IMR-90 (cell line): ENCODE measurements at regions not wholly inside any gene's neighbourhood (a gene's known extent, or its start where the extent isn't known, plus 50 kb on each side); places are given as distances from the start of the nearest gene placed in this dataset.

ENCODE experiments used
- ATAC-seq: fragments of 200-7000 bp; cut with Tn5 transposase; 2 replicates; pipeline ENCODE4 v1.9.1; 2020; ENCODE audit warnings: low read depth, mild to moderate bottlenecking, moderate library complexity
- BruUV-seq: library from RNA; stranded (reverse); fragments of 400-500 nt; replicated peaks from 2 replicates; lab custom pipeline; 2021; lab: Mats Ljungman, UMichigan
- CTCF ChIA-PET: fragments of 300-600 bp; formaldehyde crosslinking; extraction: SDS; loops from one replicate; lab custom pipeline; 2021; ENCODE audit warnings: antibody characterized with exemption; lab: Yijun Ruan, JAX
- POLR2A ChIA-PET: fragments of 300-600 bp; sonication (Branson Sonifier 250); formaldehyde crosslinking; loops from one replicate; lab custom pipeline; 2022; ENCODE audit warnings: antibody characterized with exemption; ENCODE audit not compliant: unreplicated experiment; lab: Charles Lee
- DNase-seq: peaks from one replicate; pipeline ENCODE4 v3.0.0; 2013
- H2AFZ ChIP-seq: replicated peaks from 2 replicates; pipeline ENCODE3; 2013; ENCODE audit warnings: low read length, mild to moderate bottlenecking; ENCODE audit not compliant: poor library complexity
- H2AK5ac ChIP-seq: 2 replicates; pipeline ENCODE4 v1.6.1; 2013; ENCODE audit warnings: low read depth, low read length, inconsistent platforms
- H2AK9ac ChIP-seq: replicated peaks from 2 replicates; pipeline ENCODE3; 2013; ENCODE audit warnings: mild to moderate bottlenecking, low read depth, low read length, moderate library complexity; ENCODE audit not compliant: poor library complexity
- H2BK120ac ChIP-seq: 2 replicates; pipeline ENCODE4 v1.6.1; 2013; ENCODE audit warnings: low read depth, low read length, inconsistent platforms
- H2BK15ac ChIP-seq: 3 replicates; pipeline ENCODE4 v1.6.1; 2013; ENCODE audit warnings: low read depth, low read length, inconsistent platforms
- H2BK20ac ChIP-seq: 2 replicates; pipeline ENCODE4 v1.6.1; 2013; ENCODE audit warnings: low read depth, mild to moderate bottlenecking, inconsistent platforms, low read length, moderate library complexity
- H2BK5ac ChIP-seq: 2 replicates; pipeline ENCODE4 v1.6.1; 2013; ENCODE audit warnings: mild to moderate bottlenecking, low read depth, low read length, inconsistent platforms; ENCODE audit not compliant: poor library complexity, severe bottlenecking
- H3K14ac ChIP-seq: replicated peaks from 2 replicates; pipeline ENCODE4 v1.6.1; 2013; ENCODE audit warnings: low read depth, low read length, inconsistent platforms
- H3K18ac ChIP-seq: 2 replicates; pipeline ENCODE4 v1.6.1; 2013; ENCODE audit warnings: low read depth, low read length, control low read depth
- H3K23ac ChIP-seq: 2 replicates; pipeline ENCODE4 v1.6.1; 2013; ENCODE audit warnings: low read depth, low read length, inconsistent platforms
- H3K27ac ChIP-seq: 2 replicates; pipeline ENCODE4 v1.5.1; 2013; ENCODE audit warnings: mild to moderate bottlenecking, control low read depth, low read length; ENCODE audit not compliant: insufficient read depth
- H3K27me3 ChIP-seq: 2 replicates; pipeline ENCODE4 v1.6.1; 2013; ENCODE audit warnings: low read length; ENCODE audit not compliant: control insufficient read depth, insufficient read depth
- H3K36me3 ChIP-seq: 2 replicates; pipeline ENCODE4 v1.6.1; 2013; ENCODE audit warnings: low read length, mixed read lengths; ENCODE audit not compliant: control insufficient read depth, insufficient read depth
- H3K4ac ChIP-seq: 2 replicates; pipeline ENCODE4 v1.6.1; 2013; ENCODE audit warnings: low read depth, low read length, inconsistent platforms
- H3K4me1 ChIP-seq: 2 replicates; pipeline ENCODE4 v1.6.1; 2013; ENCODE audit warnings: low read length, mixed read lengths; ENCODE audit not compliant: control insufficient read depth, insufficient read depth
- H3K4me2 ChIP-seq: 2 replicates; pipeline ENCODE4 v1.6.1; 2013; ENCODE audit warnings: low read depth, mild to moderate bottlenecking, control low read depth, low read length, moderate library complexity
- H3K4me3 ChIP-seq: 2 replicates; pipeline ENCODE4 v1.5.1; 2013; ENCODE audit warnings: low read depth, mild to moderate bottlenecking, control low read depth, low read length, moderate library complexity; ENCODE audit not compliant: insufficient read depth
- H3K56ac ChIP-seq: 2 replicates; pipeline ENCODE4 v1.6.1; 2013; ENCODE audit warnings: low read length, inconsistent platforms; ENCODE audit not compliant: insufficient read depth; ENCODE audit errors: extremely low read depth
- H3K79me1 ChIP-seq, 2 experiments: 2 replicates each; pipeline ENCODE4 v1.6.1; 2013; ENCODE audit warnings: low read length in 2 of 2, inconsistent platforms in 1 of 2, low read depth in 1 of 2
- H3K9ac ChIP-seq: 2 replicates; pipeline ENCODE4 v1.6.1; 2013; ENCODE audit warnings: low read depth, low read length, control low read depth
- H3K9me1 ChIP-seq: 2 replicates; pipeline ENCODE4 v1.6.1; 2013; ENCODE audit warnings: low read length, inconsistent platforms; ENCODE audit not compliant: insufficient read depth
- H3K9me3 ChIP-seq: 2 replicates; pipeline ENCODE4 v1.6.1; 2013; ENCODE audit warnings: low read length; ENCODE audit not compliant: control insufficient read depth, insufficient read depth
- H4K20me1 ChIP-seq: 2 replicates; pipeline ENCODE4 v1.6.1; 2013; ENCODE audit warnings: low read length, inconsistent platforms; ENCODE audit not compliant: insufficient read depth
- H4K5ac ChIP-seq: 2 replicates; pipeline ENCODE4 v1.6.1; 2013; ENCODE audit warnings: mild to moderate bottlenecking, low read depth, low read length, control low read depth
- H4K8ac ChIP-seq, 2 experiments: 2 replicates each; pipeline ENCODE4 v1.6.1; 2013; ENCODE audit warnings: low read depth in 2 of 2, low read length in 2 of 2, control low read depth in 1 of 2, inconsistent platforms in 1 of 2
- H4K91ac ChIP-seq: 2 replicates; pipeline ENCODE4 v1.6.1; 2013; ENCODE audit warnings: low read depth, low read length, inconsistent platforms; ENCODE audit not compliant: insufficient read depth
- BHLHE40 ChIP-seq: fragments of 150-350 bp; IDR thresholded peaks from 2 replicates; pipeline ENCODE4 v1.6.1; 2016; ENCODE audit warnings: mild to moderate bottlenecking, low read depth, low read length
- CHD1 ChIP-seq: IDR thresholded peaks from 2 replicates; pipeline ENCODE4 v1.6.1; 2012; ENCODE audit warnings: low read depth, low read length, improper control_type of control experiment
- MAFK ChIP-seq: IDR thresholded peaks from 2 replicates; pipeline ENCODE4 v1.6.1; 2012; ENCODE audit warnings: low read depth, low read length, improper control_type of control experiment
- MAZ ChIP-seq: IDR thresholded peaks from 2 replicates; pipeline ENCODE4 v1.6.1; 2012; ENCODE audit warnings: low read depth, mild to moderate bottlenecking, low read length, improper control_type of control experiment, moderate library complexity, borderline replicate concordance
- MXI1 ChIP-seq: IDR thresholded peaks from 2 replicates; pipeline ENCODE4 v1.6.1; 2012; ENCODE audit warnings: low read depth, mild to moderate bottlenecking, low read length, moderate library complexity, borderline replicate concordance
- NFE2L2 ChIP-seq: fragments of 150-350 bp; IDR thresholded peaks from 2 replicates; pipeline ENCODE4 v1.6.1; 2016; ENCODE audit warnings: low read depth, mild to moderate bottlenecking, low read length
- POLR2A ChIP-seq: IDR thresholded peaks from 2 replicates; pipeline ENCODE4 v1.6.1; 2012; ENCODE audit warnings: mild to moderate bottlenecking, low read depth, low read length
- RAD21 ChIP-seq: IDR thresholded peaks from 2 replicates; pipeline ENCODE4 v1.6.1; 2012; ENCODE audit warnings: low read length, improper control_type of control experiment
- RCOR1 ChIP-seq: IDR thresholded peaks from 2 replicates; pipeline ENCODE4 v1.6.1; 2012; ENCODE audit warnings: mild to moderate bottlenecking, low read length, improper control_type of control experiment; ENCODE audit not compliant: insufficient replicate concordance
- RFX5 ChIP-seq: IDR thresholded peaks from 2 replicates; pipeline ENCODE4 v1.8.0; 2012; ENCODE audit warnings: low read depth, mild to moderate bottlenecking, low read length, moderate library complexity
- SMC3 ChIP-seq: fragments of 150-350 bp; IDR thresholded peaks from 2 replicates; pipeline ENCODE4 v1.6.1; 2016; ENCODE audit warnings: low read depth, mild to moderate bottlenecking, antibody characterized with exemption, low read length, moderate library complexity
- WGBS, 2 experiments: methylation state at CpG; one replicate each; pipeline versions ENCODE4 v1.1.5 to v1.1.7; 2013; ENCODE audit warnings: missing lambda C conversion rate in 2 of 2; ENCODE audit not compliant: insufficient read length in 1 of 2; ENCODE audit errors: extremely low coverage in 2 of 2; 5-methylcytosine and 5-hydroxymethylcytosine counted together
- dilution Hi-C: fragments of 300-500 bp; cut with HindIII; formaldehyde crosslinking; loops from one replicate; pipeline ENCODE4 v1.14.3; 2018; ENCODE audit warnings: low sequenced_read_pairs; ENCODE audit not compliant: unreplicated experiment
- in situ Hi-C: fragments of 300-500 bp; cut with MboI; formaldehyde crosslinking; loops from 3 replicates; pipeline ENCODE4 v1.14.3; 2019; ENCODE audit warnings: low sequenced_read_pairs, inconsistent platforms, mixed read lengths
- intact Hi-C: fragments of 100-400 bp; cut with micrococcal nuclease; formaldehyde crosslinking; loops from 2 replicates; pipeline ENCODE4 v1.10.0; 2022
- TF ChIP-seq, protein P1 (sequence below): fragments of 150-350 bp; IDR thresholded peaks from 2 replicates; pipeline ENCODE4 v1.6.1; 2016; ENCODE audit warnings: low read depth, mild to moderate bottlenecking, low read length, moderate library complexity, borderline replicate concordance
- TF ChIP-seq, protein P2 (sequence below): fragments of 150-350 bp; IDR thresholded peaks from 2 replicates; pipeline ENCODE4 v1.6.1; 2017; ENCODE audit warnings: mild to moderate bottlenecking, antibody characterized with exemption, low read length, low read depth
- TF ChIP-seq, protein P3 (sequence below): conservative IDR thresholded peaks from 2 replicates; pipeline ENCODE4 v1.5.1; 2012; ENCODE audit warnings: mild to moderate bottlenecking, low read depth, low read length, improper control_type of control experiment

DNA sequence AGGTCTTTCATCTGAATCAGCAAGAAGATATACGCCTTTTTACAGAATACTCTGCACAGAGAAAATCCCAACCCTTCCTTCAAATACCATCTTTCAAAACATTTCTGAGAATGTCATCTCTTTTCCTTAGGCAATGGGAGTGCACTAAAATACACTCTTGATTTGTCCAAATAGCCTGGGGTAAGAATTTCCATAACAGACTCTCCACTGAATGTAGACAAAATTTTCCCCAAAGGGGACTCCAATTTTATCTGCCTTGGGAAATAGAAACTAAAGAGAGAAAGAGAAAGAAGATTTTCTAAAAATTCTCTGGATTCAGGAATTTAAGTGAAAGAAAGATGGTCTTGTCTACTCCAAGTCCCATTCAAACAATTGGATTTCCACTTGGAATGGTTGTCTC lies 394.5 kb upstream of the CHAC2 start:
- Histone ChIP-seq H2BK15ac (no peak overlapping the region), H2AFZ (no peak overlapping the region), H4K20me1 (no peaks in the 10 kb centered on the region), H3K9me3 (no peaks in the 10 kb centered on the region), H3K56ac (no peak overlapping the region), H3K9me1 (no peaks in the 10 kb centered on the region), H3K4me1 (no peaks in the 10 kb centered on the region), H2BK120ac (no peak overlapping the region), H2BK20ac (no peak overlapping the region), H3K79me1 (no peaks in the 10 kb centered on the region), H4K8ac (no peak overlapping the region), H4K5ac (no peak overlapping the region), H3K23ac (no peak overlapping the region), H4K91ac (no peak overlapping the region), H3K9ac (no peak overlapping the region), H3K27ac (no peak overlapping the region), H3K18ac (no peak overlapping the region), H3K36me3 (no peaks in the 10 kb centered on the region), H3K27me3 (no peaks in the 10 kb centered on the region), H2AK5ac (no peak overlapping the region), H2AK9ac (no peak overlapping the region), H3K4me2 (no peak overlapping the region), H3K4ac (no peak overlapping the region), H3K4me3 (no peak overlapping the region), H3K14ac (no peak overlapping the region), H2BK5ac (no peak overlapping the region)
- TF ChIP-seq, protein P1, sequence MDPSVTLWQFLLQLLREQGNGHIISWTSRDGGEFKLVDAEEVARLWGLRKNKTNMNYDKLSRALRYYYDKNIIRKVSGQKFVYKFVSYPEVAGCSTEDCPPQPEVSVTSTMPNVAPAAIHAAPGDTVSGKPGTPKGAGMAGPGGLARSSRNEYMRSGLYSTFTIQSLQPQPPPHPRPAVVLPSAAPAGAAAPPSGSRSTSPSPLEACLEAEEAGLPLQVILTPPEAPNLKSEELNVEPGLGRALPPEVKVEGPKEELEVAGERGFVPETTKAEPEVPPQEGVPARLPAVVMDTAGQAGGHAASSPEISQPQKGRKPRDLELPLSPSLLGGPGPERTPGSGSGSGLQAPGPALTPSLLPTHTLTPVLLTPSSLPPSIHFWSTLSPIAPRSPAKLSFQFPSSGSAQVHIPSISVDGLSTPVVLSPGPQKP, result no peak
- TF ChIP-seq SMC3 (no peak), MAZ (no peak), MAFK (no peak), MXI1 (no peak), RFX5 (no peak), RAD21 (no peak), BHLHE40 (no peak), POLR2A (no peak), RCOR1 (no peak), CHD1 (no peak), NFE2L2 (no peak)
- TF ChIP-seq, protein P2, sequence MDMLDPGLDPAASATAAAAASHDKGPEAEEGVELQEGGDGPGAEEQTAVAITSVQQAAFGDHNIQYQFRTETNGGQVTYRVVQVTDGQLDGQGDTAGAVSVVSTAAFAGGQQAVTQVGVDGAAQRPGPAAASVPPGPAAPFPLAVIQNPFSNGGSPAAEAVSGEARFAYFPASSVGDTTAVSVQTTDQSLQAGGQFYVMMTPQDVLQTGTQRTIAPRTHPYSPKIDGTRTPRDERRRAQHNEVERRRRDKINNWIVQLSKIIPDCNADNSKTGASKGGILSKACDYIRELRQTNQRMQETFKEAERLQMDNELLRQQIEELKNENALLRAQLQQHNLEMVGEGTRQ, result no peak
- TF ChIP-seq, protein P3, sequence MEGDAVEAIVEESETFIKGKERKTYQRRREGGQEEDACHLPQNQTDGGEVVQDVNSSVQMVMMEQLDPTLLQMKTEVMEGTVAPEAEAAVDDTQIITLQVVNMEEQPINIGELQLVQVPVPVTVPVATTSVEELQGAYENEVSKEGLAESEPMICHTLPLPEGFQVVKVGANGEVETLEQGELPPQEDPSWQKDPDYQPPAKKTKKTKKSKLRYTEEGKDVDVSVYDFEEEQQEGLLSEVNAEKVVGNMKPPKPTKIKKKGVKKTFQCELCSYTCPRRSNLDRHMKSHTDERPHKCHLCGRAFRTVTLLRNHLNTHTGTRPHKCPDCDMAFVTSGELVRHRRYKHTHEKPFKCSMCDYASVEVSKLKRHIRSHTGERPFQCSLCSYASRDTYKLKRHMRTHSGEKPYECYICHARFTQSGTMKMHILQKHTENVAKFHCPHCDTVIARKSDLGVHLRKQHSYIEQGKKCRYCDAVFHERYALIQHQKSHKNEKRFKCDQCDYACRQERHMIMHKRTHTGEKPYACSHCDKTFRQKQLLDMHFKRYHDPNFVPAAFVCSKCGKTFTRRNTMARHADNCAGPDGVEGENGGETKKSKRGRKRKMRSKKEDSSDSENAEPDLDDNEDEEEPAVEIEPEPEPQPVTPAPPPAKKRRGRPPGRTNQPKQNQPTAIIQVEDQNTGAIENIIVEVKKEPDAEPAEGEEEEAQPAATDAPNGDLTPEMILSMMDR, result no peak
- BruUV-seq, result no TSS peak
- ATAC-seq (no peak), DNase-seq (no peak)
- dilution Hi-C loops, result no loop called here
- no CpG with 5 or more reads among the region's 1 CpG for WGBS, 2 experiments
- in situ Hi-C loops, result no loop called here
- CTCF ChIA-PET, result no interaction called here
- intact Hi-C loops, result no loop called here
- POLR2A ChIA-PET, result no interaction called here
